H9 (cell line): ENCODE measurements at regions not wholly inside any gene's neighbourhood (a gene's known extent, or its start where the extent isn't known, plus 50 kb on each side); places are given as distances from the start of the nearest gene placed in this dataset.

Experiments used
- DNase-seq: peaks from one replicate; pipeline ENCODE4 v3.0.0-alpha.2; 2017
- H2AFZ ChIP-seq: one replicate; pipeline ENCODE4 v1.6.1; 2013; ENCODE audit warnings: mild to moderate bottlenecking, low read length, control low read depth, moderate library complexity
- H2AK5ac ChIP-seq: 2 replicates; pipeline ENCODE4 v1.6.1; 2013; ENCODE audit warnings: low read length, control low read depth, mixed read lengths; ENCODE audit not compliant: insufficient read length
- H2BK120ac ChIP-seq: one replicate; pipeline ENCODE4 v1.6.1; 2013; ENCODE audit warnings: low read depth, mild to moderate bottlenecking, low read length, control low read depth, inconsistent platforms; ENCODE audit not compliant: poor library complexity, severe bottlenecking
- H2BK12ac ChIP-seq: 2 replicates; pipeline ENCODE4 v1.6.1; 2013; ENCODE audit warnings: low read length, control low read depth, mixed read lengths, low read depth; ENCODE audit not compliant: insufficient read length
- H2BK15ac ChIP-seq: 2 replicates; pipeline ENCODE4 v1.6.1; 2013; ENCODE audit warnings: low read depth, low read length, control low read depth
- H2BK20ac ChIP-seq: one replicate; pipeline ENCODE4 v1.6.1; 2013; ENCODE audit warnings: low read depth, mild to moderate bottlenecking, low read length, control low read depth, inconsistent platforms; ENCODE audit not compliant: poor library complexity, severe bottlenecking
- H2BK5ac ChIP-seq: 2 replicates; pipeline ENCODE4 v1.6.1; 2013; ENCODE audit warnings: low read length, control low read depth, mixed read lengths; ENCODE audit not compliant: insufficient read length
- H3K14ac ChIP-seq: 2 replicates; pipeline ENCODE4 v1.6.1; 2013; ENCODE audit warnings: low read length, control low read depth; ENCODE audit not compliant: insufficient read depth
- H3K18ac ChIP-seq: 2 replicates; pipeline ENCODE4 v1.6.1; 2013; ENCODE audit warnings: low read depth, mild to moderate bottlenecking, mixed read lengths, low read length, control low read depth; ENCODE audit not compliant: insufficient read length
- H3K23ac ChIP-seq: 2 replicates; pipeline ENCODE4 v1.6.1; 2013; ENCODE audit warnings: low read length, control low read depth, mixed read lengths, low read depth; ENCODE audit not compliant: insufficient read length
- H3K23me2 ChIP-seq: 2 replicates; pipeline ENCODE4 v1.6.1; 2013; ENCODE audit warnings: low read depth, mild to moderate bottlenecking, mixed read lengths, low read length, control low read depth; ENCODE audit not compliant: insufficient read length, poor library complexity, severe bottlenecking
- H3K27ac ChIP-seq: 2 replicates; pipeline ENCODE4 v1.5.1; 2013; ENCODE audit warnings: low read length, control low read depth, mixed read lengths, low read depth; ENCODE audit not compliant: insufficient read length
- H3K27me3 ChIP-seq: 2 replicates; pipeline ENCODE4 v1.6.1; 2013; ENCODE audit warnings: low read length, control low read depth, inconsistent platforms; ENCODE audit not compliant: insufficient read depth
- H3K4ac ChIP-seq: 2 replicates; pipeline ENCODE4 v1.6.1; 2013; ENCODE audit warnings: low read depth, mild to moderate bottlenecking, control low read depth, inconsistent platforms, low read length, moderate library complexity
- H3K4me1 ChIP-seq: 2 replicates; pipeline ENCODE4 v1.6.1; 2013; ENCODE audit warnings: low read length, control low read depth, inconsistent platforms; ENCODE audit not compliant: insufficient read depth
- H3K4me2 ChIP-seq: 2 replicates; pipeline ENCODE4 v1.6.1; 2013; ENCODE audit warnings: low read length, control low read depth, mixed read lengths; ENCODE audit not compliant: insufficient read length, insufficient read depth
- H3K56ac ChIP-seq: 2 replicates; pipeline ENCODE4 v1.6.1; 2013; ENCODE audit warnings: low read depth, mild to moderate bottlenecking, mixed read lengths, low read length, control low read depth; ENCODE audit not compliant: insufficient read length
- H3K79me1 ChIP-seq: 2 replicates; pipeline ENCODE4 v1.6.1; 2013; ENCODE audit warnings: low read depth, mild to moderate bottlenecking, moderate library complexity, low read length, control low read depth, inconsistent platforms; ENCODE audit not compliant: insufficient read depth, poor library complexity, severe bottlenecking
- H3K79me2 ChIP-seq: 2 replicates; pipeline ENCODE4 v1.6.1; 2013; ENCODE audit warnings: low read length, control low read depth, inconsistent platforms; ENCODE audit not compliant: insufficient read depth
- H3K9ac ChIP-seq: 2 replicates; pipeline ENCODE4 v1.6.1; 2013; ENCODE audit warnings: low read length, control low read depth, mixed read lengths; ENCODE audit not compliant: insufficient read length; ENCODE audit errors: extremely low read depth
- H3K9me3 ChIP-seq: one replicate; pipeline ENCODE4 v1.6.1; 2013; ENCODE audit warnings: low read depth, low read length, inconsistent platforms; ENCODE audit not compliant: control insufficient read depth
- H3T11ph ChIP-seq: one replicate; pipeline ENCODE4 v1.6.1; 2013; ENCODE audit warnings: mild to moderate bottlenecking, low read length, control low read depth, inconsistent platforms
- H4K20me1 ChIP-seq: one replicate; pipeline ENCODE4 v1.6.1; 2013; ENCODE audit not compliant: control insufficient read depth, insufficient read length, insufficient read depth
- H4K5ac ChIP-seq: 2 replicates; pipeline ENCODE4 v1.6.1; 2013; ENCODE audit warnings: low read depth, mild to moderate bottlenecking, mixed read lengths, low read length, control low read depth; ENCODE audit not compliant: insufficient read length
- H4K8ac ChIP-seq: replicated peaks from 2 replicates; pipeline ENCODE4 v1.6.1; 2013; ENCODE audit warnings: low read length, control low read depth, mixed read lengths, low read depth; ENCODE audit not compliant: insufficient read length
- H4K91ac ChIP-seq: 2 replicates; pipeline ENCODE4 v1.6.1; 2013; ENCODE audit warnings: low read depth, mild to moderate bottlenecking, moderate library complexity, mixed read lengths, low read length, control low read depth; ENCODE audit not compliant: insufficient read length
- H3K27ac Mint-ChIP-seq, 3 experiments: 2 replicates in 2 of 3; 3 replicates in 1 of 3; pipeline ENCODE4 v1.8.0; 2020 to 2021; ENCODE audit warnings: mixed read lengths in 3 of 3, mild to moderate bottlenecking in 1 of 3, moderate library complexity in 1 of 3
- H3K27me3 Mint-ChIP-seq: 2 replicates; pipeline ENCODE4 v1.8.0; 2021; ENCODE audit warnings: low read depth, mild to moderate bottlenecking, moderate library complexity, mixed read lengths
- H3K36me3 Mint-ChIP-seq, 3 experiments: 2 replicates in 2 of 3; 3 replicates in 1 of 3; pipeline ENCODE4 v1.8.0; 2020 to 2021; ENCODE audit warnings: low read depth in 3 of 3, mixed read lengths in 3 of 3; ENCODE audit not compliant: insufficient read depth in 1 of 3
- H3K4me1 Mint-ChIP-seq, 2 experiments: 2 replicates each; pipeline ENCODE4 v1.8.0; 2020; ENCODE audit warnings: mixed read lengths in 2 of 2
- H3K4me3 Mint-ChIP-seq, 2 experiments: 2 replicates in 1 of 2; 3 replicates in 1 of 2; pipeline ENCODE4 v1.8.0; 2020 to 2021; ENCODE audit warnings: mild to moderate bottlenecking in 2 of 2, mixed read lengths in 2 of 2, moderate library complexity in 1 of 2
- H3K9me3 Mint-ChIP-seq, 2 experiments: 2 replicates in 1 of 2; 3 replicates in 1 of 2; pipeline ENCODE4 v1.8.0; 2020; ENCODE audit warnings: mild to moderate bottlenecking in 2 of 2, mixed read lengths in 2 of 2, moderate library complexity in 1 of 2
- WGBS: extraction: QIAGEN DNeasy Blood & Tissue Kit; methylation state at CpG from one replicate; pipeline ENCODE4 v1.1.7; 2013; ENCODE audit warnings: missing lambda C conversion rate, low lambda C conversion rate, mixed read lengths; ENCODE audit not compliant: insufficient read length; ENCODE audit errors: extremely low coverage; 5-methylcytosine and 5-hydroxymethylcytosine counted together
- TF ChIP-seq, protein P1 (sequence below): fragments of 200-600 bp; sonication (generic); conservative IDR thresholded peaks from 3 replicates; pipeline ENCODE4 v1.8.0; 2021; ENCODE audit warnings: antibody characterized with exemption, mild to moderate bottlenecking

DNA sequence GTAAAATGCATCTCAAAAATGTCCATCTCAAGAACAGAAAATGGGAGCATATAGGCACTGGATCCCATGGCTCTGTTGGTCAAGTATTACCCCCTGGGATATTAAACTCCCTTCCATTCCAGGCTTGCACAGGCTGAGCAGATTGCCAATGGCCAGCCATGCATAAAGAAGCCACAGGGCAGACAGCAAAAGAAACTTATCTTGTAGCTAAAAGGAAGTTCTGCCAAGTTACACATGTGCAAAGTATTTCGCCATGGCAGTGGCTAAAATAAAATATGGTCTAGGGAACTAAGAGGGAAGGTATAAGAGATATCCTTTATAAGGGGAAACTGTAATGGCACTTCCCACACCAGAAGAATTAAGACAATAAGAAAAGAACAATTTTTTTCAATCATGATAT is 415.6 kb upstream of the BTBD3 start:
- Mint-ChIP-seq H3K36me3 (peaks cover 0 to 20% (median 0%) of the 10 kb centered on the region in 3 experiments; a peak in 1 of 7 replicates), H3K9me3 (peaks cover 3% of the 10 kb centered on the region in 2 experiments), H3K27me3 (no peaks in the 10 kb centered on the region), H3K4me3 (no peak overlapping the region), H3K4me1 (peaks cover 11 to 22% of the 10 kb centered on the region in 2 experiments), H3K27ac (no peak overlapping the region)
- Histone ChIP-seq H3T11ph (no peak overlapping the region), H3K23ac (no peak overlapping the region), H4K5ac (no peak overlapping the region), H3K4ac (no peak overlapping the region), H2BK120ac (no peak overlapping the region), H3K9ac (no peak overlapping the region), H3K9me3 (no peaks in the 10 kb centered on the region), H2AFZ (no peak overlapping the region), H2BK20ac (no peak overlapping the region), H4K20me1 (no peaks in the 10 kb centered on the region), H2BK12ac (no peak overlapping the region), H3K79me2 (no peaks in the 10 kb centered on the region), H3K4me2 (no peak overlapping the region), H3K56ac (no peak overlapping the region), H3K27me3 (no peaks in the 10 kb centered on the region), H4K8ac (no peak overlapping the region), H3K4me1 (no peaks in the 10 kb centered on the region; the same call in 1 of the 2 replicates), H3K14ac (no peak overlapping the region), H2AK5ac (no peak overlapping the region), H2BK15ac (no peak overlapping the region), H3K27ac (no peak overlapping the region), H2BK5ac (no peak overlapping the region), H3K18ac (no peak overlapping the region), H3K79me1 (no peaks in the 10 kb centered on the region), H4K91ac (no peak overlapping the region), H3K23me2 (no peaks in the 10 kb centered on the region)
- no peak for DNase-seq
- TF ChIP-seq, protein P1, sequence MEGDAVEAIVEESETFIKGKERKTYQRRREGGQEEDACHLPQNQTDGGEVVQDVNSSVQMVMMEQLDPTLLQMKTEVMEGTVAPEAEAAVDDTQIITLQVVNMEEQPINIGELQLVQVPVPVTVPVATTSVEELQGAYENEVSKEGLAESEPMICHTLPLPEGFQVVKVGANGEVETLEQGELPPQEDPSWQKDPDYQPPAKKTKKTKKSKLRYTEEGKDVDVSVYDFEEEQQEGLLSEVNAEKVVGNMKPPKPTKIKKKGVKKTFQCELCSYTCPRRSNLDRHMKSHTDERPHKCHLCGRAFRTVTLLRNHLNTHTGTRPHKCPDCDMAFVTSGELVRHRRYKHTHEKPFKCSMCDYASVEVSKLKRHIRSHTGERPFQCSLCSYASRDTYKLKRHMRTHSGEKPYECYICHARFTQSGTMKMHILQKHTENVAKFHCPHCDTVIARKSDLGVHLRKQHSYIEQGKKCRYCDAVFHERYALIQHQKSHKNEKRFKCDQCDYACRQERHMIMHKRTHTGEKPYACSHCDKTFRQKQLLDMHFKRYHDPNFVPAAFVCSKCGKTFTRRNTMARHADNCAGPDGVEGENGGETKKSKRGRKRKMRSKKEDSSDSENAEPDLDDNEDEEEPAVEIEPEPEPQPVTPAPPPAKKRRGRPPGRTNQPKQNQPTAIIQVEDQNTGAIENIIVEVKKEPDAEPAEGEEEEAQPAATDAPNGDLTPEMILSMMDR = no peak
- WGBS = no CpG with 5 or more reads among the region's 1 CpG
